ENCODE measurements at regions not wholly inside any gene's neighbourhood (a gene's known extent, or its start where the extent isn't known, plus 50 kb on each side); places are given as distances from the start of the nearest gene placed in this dataset.
"Not testable (repeated sequence)": the region's sequence is repeated elsewhere in the genome, so short reads cannot be mapped to it uniquely, and the experiment has no call there.

DNA sequence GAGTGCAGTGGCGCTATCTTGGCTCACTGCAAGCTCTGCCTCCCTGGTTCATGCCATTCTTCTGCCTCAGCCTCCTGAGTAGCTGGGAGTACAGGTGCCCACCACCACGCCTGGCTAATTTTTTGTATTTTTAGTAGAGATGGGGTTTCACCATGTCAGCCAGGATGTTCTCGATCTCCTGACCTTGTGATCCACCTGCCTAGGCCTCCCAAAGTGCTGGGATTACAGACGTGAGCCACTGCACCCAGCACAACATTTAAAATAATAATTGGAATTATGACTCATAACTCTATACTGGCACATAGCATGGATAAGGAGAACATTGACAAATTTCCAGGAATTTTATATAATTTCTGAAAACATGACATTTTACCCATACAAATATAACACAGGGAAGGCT lies 54.2 kb downstream of the DBET start:
- DNase-seq (ENCODE audit: low read depth); H3K4me3 ChIP-seq (ENCODE audit: low read depth, low read length): not testable (repeated sequence)

DNA sequence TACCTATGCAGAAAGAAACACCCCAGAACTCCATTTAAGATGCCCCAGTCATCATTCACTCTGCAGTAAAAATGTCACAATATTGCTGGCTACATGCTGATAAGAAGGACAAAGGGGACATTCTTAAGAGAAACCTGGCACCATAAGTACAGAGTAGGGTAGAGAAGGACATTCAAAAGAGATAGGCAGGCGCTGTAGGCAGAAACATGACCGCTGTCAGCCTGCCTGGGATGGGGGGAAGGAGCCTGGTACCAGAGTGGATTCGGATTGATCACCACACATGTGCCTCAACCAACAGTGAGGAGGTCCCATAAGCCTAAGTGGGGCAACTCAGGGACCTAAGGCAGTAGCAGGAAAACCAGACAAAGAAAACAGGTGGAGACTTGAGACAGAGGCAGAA lies 54.1 kb upstream of the DUX4 start:
- H3K4me3 ChIP-seq (ENCODE audit: low read depth, low read length); DNase-seq (ENCODE audit: low read depth): not testable (repeated sequence)

DNA sequence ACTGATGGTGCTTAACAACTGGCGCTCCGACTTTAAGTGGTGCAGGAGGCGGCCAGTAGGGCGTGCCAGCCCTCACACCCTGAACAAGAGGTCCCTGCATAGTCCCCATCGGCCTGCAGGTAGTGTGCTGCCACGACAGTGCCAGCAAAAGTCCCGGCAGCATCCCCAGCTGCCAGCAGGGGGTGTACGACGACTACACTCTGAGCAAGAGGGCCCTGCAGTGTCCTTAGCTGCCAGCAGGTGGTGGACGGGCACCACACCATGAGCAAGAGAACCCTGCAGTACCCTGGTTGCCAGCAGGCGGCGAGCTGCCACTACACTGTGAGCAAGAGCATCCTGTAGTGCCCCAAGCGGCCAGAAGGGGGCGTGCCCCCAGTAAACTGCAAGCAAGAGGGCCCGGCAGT lies 53.5 kb upstream of the DUX4 start:
- not testable (repeated sequence) for H3K4me3 ChIP-seq (ENCODE audit: low read depth, low read length); DNase-seq (ENCODE audit: low read depth)
- TF ChIP-seq, protein P1, sequence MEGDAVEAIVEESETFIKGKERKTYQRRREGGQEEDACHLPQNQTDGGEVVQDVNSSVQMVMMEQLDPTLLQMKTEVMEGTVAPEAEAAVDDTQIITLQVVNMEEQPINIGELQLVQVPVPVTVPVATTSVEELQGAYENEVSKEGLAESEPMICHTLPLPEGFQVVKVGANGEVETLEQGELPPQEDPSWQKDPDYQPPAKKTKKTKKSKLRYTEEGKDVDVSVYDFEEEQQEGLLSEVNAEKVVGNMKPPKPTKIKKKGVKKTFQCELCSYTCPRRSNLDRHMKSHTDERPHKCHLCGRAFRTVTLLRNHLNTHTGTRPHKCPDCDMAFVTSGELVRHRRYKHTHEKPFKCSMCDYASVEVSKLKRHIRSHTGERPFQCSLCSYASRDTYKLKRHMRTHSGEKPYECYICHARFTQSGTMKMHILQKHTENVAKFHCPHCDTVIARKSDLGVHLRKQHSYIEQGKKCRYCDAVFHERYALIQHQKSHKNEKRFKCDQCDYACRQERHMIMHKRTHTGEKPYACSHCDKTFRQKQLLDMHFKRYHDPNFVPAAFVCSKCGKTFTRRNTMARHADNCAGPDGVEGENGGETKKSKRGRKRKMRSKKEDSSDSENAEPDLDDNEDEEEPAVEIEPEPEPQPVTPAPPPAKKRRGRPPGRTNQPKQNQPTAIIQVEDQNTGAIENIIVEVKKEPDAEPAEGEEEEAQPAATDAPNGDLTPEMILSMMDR (IDR thresholded peaks at IDR 0.05; ENCODE audit: low read depth, low read length, missing control alignments) = peak; percentile 12

DNA sequence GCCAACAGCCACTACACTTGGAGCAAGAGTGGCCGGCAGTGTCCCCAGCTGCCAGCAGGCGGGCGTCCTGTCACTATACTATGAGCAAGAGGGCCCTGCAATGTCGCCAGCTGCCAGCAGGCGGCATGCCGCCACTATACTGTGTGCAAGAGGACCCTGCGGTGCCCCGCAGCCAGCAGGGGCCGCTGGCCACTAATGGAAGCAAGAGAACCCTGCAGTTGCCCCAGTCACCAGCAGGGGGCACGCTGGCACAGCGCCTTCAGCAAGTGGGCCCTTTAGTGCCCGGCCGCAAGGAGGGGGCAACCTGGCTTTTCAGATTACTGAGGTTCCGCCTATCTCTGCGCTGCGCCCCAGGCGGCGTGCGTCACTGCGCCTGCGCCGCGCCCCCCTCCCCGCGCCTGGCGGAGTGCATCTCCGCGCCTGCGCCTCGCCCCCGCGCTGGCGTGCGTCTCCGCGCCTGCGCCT lies 53.0 kb upstream of the DUX4 start:
- TF ChIP-seq, protein P1 (IDR thresholded peaks at IDR 0.05; ENCODE audit: low read depth, low read length, missing control alignments) = peak; percentile 32
- DNase-seq (ENCODE audit: low read depth); H3K4me3 ChIP-seq (ENCODE audit: low read depth, low read length): not testable (repeated sequence)

DNA sequence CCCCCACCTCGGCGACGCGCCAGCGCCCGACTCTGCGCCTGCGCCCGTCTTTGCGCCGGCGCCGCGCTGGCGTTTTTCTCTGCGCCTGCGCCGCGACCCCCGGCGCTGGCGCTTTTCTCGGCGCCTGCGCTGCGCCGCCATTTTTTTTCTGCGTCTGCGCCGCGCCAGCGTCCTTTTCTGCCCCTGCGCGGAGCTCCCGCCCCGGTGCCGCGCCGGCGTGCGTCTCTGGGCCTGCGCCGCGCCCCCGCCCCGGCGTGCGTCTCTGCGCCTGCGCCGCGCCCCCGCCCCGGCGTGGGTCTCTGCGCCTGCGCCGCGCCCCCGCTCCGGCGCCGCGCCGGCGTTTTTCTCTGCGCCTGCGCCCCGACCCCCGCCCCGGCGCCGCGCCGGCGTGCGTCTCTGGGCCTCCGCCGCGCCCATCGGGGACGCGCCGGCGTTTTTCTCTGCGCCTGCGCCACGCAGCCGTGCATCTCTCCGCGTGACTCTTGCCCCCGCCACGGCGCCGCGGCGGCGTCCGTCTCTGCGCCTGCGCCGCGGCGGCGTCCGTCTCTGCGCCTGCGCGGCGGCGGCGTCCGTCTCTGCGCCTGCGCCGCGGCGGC lies 52.4 kb upstream of the DUX4 start:
- DNase-seq (ENCODE audit: low read depth); H3K4me3 ChIP-seq (ENCODE audit: low read depth, low read length): not testable (repeated sequence)

DNA sequence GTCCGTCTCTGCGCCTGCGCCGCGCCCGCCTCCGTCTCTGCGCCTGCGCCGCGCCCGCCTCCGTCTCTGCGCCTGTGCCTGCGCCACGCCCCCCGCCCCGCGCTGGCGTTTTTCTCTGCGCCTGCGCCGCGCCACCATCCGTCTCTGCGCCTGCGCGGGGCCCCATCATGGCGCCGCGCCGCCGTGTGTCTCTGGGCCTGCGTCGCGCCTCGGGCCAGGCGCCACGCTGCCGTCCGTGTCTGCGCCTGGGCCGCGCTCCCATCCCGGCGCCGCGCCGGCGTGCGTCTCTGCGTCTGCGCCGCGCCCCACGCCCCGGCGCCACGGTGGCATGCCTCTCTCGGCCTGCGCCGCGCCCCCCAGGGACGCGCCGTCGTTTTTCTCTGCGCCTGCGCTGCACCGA lies 51.8 kb upstream of the DUX4 start:
- no peak for DNase-seq (ENCODE audit: low read depth)
- TF ChIP-seq, protein P1 (IDR thresholded peaks at IDR 0.05; ENCODE audit: low read depth, low read length, missing control alignments) = no peak
- no peak overlapping the region for H3K4me3 ChIP-seq (ENCODE audit: low read depth, low read length)

DNA sequence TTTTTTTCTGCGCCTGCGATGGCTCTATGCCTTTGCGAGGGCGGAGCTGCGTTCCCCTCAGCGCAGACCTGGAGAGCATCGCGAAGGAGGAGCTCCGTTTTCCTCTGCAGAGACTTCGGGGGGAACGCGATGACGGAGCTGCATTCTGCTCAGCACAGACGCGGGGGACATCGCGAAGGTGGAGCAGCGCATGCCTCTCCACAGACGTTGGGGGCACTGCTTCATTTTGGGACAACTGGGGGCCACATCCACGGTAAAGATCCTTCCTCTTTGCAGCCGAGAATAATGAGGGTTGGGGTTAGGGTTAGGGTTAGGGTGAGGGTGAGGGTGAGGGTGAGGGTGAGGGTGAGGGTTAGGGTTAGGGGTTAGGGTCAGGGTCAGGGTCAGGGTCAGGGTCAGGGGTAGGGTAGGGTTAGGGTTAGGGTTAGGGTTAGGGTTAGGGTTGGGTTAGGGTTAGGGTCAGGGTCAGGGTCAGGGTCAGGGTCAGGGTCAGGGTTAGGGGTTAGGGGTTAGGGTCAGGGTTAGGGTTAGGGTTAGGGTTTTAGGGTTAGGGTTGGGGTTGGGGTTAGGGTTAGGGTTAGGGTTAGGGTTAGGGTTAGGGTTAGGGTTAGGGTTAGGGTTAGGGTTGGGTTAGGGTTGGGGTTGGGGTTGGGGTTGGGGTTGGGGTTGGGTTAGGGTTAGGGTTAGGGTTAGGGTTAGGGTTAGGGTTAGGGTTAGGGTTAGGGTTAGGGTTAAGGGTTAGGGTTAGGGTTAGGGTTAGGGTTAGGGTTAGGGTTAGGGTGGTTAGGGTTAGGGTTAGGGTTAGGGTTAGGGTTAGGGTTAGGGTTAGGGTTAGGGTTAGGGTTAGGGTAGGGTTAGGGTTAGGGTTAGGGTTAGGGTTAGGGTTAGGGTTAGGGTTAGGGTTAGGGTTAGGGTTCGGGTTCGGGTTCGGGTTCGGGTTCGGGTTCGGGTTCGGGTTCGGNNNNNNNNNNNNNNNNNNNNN lies 51.1 kb upstream of the DUX4 start:
- H3K4me3 ChIP-seq (ENCODE audit: low read depth, low read length); DNase-seq (ENCODE audit: low read depth): not testable (repeated sequence)
